NCI-H748 (cell line): ENCODE measurements at regions not wholly inside any gene's neighbourhood (a gene's known extent, or its start where the extent isn't known, plus 50 kb on each side); places are given as distances from the start of the nearest gene placed in this dataset.

ENCODE experiments used
- DNase-seq: peaks from one replicate; lab custom pipeline; 2025; ENCODE audit not compliant: unreplicated experiment; lab: John Stamatoyannopoulos, UW

DNA sequence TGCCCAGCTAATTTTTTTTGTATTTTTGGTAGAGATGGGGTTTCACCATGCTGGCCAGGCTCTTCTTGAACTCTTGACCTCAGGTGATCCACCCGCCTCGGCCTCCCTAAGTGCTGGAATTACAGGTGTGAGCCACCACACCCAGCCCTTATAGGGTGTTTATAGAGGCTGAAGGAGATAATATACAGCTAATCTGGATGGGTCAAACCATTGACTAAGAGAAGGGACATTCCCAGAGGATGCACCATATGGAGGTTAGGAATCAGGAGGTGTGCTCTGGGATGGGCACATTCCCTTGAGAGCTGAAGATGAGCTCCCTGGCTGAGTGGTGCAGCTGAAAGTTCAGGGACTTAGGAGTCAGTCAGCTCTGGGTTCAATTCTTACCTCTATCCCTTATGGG, 68.3 kb upstream of the SHISA3 start:
- no peak for DNase-seq

DNA sequence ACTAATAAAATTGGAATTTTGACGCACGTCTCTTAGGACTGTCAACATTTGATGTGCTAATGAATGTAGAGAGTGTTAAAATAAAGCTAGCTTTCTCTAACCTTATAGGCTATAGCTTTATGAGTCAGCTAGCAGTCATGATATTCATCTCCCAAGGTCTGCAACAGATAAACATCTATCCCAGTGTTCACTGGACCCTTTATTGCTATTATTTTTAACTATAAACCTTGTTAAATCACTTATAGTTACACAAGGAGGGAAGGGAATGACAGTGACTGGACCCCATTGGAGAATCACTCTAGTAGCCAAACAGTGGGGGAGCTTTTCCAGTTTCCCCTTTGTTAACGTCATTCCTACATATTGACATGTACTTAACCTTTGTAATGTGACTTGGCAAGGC, 67.9 kb upstream of the SHISA3 start:
- no peak for DNase-seq

DNA sequence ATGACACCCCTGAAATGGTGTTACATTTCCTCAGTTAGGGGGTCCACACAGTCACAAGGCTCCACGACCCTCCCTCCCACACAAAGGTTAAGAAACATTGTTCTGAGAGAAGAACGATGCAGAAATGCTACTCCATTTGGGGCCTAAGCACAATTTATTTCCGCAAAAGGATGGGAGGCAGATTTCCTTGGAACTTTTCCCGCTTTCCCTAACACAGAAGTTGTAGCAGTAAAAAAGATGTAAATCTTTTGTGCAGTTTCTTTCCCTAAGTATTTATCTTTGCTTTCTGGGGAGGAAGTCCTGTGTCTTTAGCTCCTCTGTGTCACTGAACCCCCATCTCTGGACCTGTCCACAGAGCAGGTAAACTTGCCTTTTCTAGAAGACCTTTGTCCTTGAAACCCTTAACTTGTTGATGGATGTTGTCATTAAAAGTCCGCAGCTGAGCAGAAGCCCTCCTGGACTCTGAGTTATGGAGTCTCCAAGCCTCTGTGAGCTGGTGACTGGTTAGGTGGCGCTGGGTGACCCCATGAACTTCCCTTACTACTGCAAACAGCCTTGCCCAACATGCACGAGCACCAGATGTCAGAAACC, 67.2 kb upstream of the SHISA3 start:
- DNase-seq = no peak

DNA sequence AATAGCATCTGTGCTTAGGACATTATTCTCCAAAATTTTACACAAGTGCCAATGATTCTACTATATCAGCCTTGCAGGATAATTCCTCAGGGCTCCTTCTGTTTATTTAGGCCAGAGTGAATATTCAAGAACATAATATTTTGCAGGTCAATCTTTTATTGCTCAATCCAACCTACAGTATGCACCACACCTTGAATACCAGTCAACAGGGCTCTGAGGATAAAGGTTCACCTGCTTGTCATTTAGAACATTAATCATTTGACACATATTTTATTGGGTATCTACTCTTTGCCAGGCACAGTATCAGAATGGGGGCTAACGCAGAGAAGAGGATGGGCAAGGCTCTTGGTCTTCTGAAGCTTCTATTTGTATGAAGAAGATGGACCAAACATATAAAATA, 66.2 kb upstream of the SHISA3 start:
- no peak for DNase-seq

DNA sequence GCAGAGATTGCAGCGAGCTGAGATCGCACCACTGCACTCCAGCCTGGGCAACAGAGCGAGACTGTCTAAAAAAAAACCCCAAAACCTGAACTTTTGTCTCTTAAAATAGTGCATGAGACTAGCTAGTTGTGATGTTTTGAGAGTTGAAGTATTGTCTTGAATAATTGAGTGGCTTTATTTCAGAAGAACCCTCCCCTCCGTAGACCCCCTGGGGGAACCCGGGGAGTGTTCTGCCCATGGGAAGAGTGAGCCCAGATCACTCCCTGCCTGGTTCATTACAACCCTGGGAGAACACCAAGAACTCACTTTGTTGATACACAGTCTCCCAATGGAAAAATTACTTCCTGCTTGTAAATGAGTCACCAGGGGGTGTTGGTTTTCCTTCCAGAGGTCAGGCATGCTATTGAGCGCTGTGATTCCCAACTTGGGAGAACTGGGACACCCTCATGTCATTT, 65.3 kb upstream of the SHISA3 start:
- no peak for DNase-seq

DNA sequence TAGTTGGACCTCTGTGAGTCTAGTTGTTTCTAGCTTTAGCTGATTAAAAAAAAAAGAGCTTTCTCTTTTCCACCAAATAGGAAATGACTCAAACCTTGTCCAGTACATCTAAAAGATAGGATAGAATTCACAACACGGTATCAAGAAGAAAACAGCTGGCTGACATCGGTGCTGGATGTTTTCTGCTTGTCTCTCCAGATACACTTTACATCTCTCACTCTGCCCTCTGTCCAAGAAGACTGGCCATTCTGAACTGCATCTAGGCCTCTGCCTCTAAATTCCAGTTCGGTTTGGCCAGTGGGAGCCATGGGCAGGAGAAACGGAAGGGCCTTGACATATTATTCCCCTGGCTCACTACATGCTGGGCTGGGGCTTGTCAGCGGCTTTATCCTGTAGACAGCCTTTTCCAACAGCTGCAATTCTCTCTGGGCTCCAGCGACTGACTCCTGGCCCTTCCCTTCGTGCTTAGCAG, 57.3 kb upstream of the SHISA3 start:
- DNase-seq = no peak

DNA sequence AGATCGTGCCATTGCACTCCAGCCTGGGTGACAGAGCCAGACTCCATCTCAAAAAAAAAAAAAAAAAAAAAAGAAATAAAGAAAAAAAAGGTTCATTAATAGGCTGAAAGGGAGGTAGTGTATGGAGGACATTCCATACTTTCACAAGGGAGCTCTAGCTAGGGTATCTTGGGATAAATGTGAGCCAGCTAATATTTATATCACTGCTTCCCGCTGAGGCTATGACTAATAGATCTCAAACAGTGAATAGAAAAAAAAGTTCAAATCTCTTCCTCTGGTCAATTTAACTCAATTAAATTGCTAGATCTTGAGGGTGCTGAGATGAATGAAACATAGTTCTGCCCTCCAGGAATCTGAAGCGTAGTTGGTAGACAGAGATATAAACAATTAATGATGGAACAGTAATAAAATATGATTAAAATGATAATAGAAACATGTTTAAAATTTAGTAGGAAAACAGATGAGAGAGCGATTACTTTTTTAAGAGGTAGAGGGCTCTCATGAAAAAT, 55.7 kb upstream of the SHISA3 start:
- DNase-seq = no peak

DNA sequence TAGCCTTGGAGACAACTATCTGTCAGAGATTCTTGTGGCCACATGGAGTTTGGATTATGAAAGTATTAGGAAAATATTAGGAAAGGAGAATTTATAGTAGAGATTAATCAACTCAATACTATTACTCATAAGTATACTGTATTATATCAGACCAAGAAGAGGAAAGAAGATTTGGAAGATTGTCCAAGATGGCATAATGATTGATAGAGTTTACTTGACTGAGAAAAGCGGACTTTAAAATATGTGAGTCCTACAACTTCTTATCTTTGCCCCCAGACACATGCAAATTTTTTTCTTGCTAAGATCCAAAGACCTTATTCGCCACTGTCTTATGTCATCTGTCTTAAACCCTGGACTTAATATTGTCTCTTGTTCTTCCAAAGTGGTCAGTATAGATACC, 54.8 kb upstream of the SHISA3 start:
- DNase-seq = no peak

DNA sequence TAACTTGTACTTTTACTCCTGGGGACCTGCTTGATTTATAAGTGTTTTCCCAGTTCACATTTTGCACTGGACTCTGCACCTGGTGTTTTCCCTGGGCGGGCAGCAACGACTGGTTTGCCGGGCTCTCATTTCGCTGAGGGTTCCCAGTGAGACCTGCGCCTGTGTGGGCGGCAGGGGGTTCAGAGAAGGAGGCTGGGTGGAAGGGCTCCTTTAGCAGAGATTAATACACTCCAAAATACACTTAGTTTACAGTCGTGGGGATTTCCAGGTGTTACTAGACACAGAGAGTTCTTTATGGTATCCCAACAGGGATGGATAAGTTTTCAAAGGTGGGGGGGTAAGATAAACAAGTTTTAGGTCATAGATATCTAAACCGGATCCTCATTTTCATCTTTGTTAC, 53.0 kb upstream of the SHISA3 start:
- no peak for DNase-seq

DNA sequence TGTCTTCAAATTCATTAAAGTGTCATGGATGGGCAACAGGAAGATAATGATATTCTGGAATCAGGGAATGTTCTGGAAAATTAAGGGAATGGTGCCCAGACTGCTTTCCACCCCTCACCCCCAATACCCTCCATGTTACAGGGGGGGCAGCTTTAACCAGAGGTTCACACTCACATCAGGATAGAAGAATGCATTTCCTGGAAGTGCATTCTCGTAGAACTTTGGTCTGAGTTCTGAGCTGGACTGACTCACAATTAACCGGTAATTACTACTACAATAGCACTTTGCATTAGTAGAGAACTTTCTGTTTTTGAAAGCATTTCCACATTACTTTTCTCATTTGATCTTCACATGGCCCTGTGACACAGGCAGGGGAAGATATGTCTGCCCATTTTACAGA, 52.5 kb upstream of the SHISA3 start:
- DNase-seq = no peak

DNA sequence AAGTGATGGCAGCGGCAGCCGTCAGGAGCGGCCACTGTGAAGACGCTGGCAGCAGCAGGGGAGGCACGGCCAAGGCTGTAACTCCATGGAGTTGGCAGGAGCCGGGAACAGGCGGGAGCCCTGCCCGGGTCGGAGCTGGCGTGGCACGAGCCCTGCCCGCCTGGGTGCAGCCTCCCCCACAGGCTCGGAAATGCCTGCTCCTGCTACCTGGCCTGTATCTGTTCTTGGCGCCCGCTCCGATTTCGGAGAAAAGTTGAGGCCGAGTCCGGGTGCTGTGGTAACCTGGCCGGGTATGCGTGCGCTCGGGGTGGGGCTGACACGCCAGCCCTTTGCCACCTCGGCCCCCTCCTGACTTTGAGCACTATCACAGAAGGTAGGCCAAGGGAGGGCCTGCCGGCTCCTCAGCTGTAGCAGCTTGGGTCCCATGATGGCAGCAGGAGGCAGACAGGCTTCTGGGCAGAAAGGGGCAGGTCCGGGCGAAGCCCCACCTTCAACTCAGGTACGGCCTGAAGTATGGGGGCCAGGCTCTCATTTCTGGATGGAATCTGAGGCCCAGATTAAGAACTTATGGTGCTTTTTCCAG, 51.2 kb upstream of the SHISA3 start:
- DNase-seq = no peak

DNA sequence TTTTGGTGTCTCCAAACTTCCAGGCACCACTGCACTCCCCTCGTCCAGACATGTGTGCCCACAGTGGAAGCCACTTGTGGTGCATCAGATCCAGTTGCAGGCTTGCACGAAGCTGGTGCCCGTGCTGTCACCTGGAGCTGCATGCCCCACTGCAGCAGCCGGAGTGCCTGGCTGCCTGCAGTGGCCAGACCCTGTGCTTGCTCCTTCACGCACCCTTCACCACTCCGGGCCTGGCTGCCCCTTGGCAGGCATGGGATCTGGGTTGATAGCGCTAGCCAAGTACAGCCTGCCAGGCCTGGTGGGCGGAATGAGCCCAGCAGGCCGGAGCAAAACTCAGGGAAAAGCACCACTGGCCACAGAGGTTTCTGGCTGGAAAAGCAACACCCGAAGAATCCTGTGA, 50.2 kb upstream of the SHISA3 start:
- DNase-seq = no peak
